HepG2 (cell line): ENCODE measurements at regions not wholly inside any gene's neighbourhood (a gene's known extent, or its start where the extent isn't known, plus 50 kb on each side); places are given as distances from the start of the nearest gene placed in this dataset.

Experiments used
- ATAC-seq: fragments of 200-7000 bp; cut with Tn5 transposase; 3 replicates; pipeline ENCODE4 v1.9.1; 2020; ENCODE audit warnings: mild to moderate bottlenecking, moderate library complexity
- BruUV-seq: library from RNA; stranded (reverse); fragments of 400-500 nt; replicated peaks from 2 replicates; lab custom pipeline; 2021; lab: Mats Ljungman, UMichigan
- CTCF ChIA-PET: fragments of 300-600 bp; formaldehyde crosslinking; extraction: SDS; loops from one replicate; lab custom pipeline; 2021; ENCODE audit warnings: low total read pairs, inconsistent platforms, low intra/inter-chr PET ratio; lab: Yijun Ruan, JAX
- POLR2A ChIA-PET: fragments of 350-600 bp; sonication (Branson Sonifier 250); formaldehyde crosslinking; loops from one replicate; lab custom pipeline; 2020; ENCODE audit warnings: antibody characterized with exemption, inconsistent platforms; lab: Yijun Ruan, JAX
- DNase-seq: peaks from one replicate; pipeline ENCODE4 v3.0.0-alpha.2; 2015; ENCODE audit warnings: low spot score
- FAIRE-seq: peaks from 3 replicates; lab custom pipeline; 2011; peaks lifted over from hg19 to GRCh38; lab: Jason Lieb, UNC
- H2AFZ ChIP-seq: one replicate; pipeline ENCODE4 v1.6.1; 2011; ENCODE audit warnings: low read length, inconsistent platforms
- H3K27ac ChIP-seq: fragments of 300-600 bp; 3 replicates; pipeline ENCODE4 v1.8.0; 2011; ENCODE audit warnings: mixed run types, mild to moderate bottlenecking, mixed read lengths, low read length, inconsistent platforms; ENCODE audit not compliant: insufficient read depth; ENCODE audit errors: extremely low read length
- H3K27me3 ChIP-seq, 2 experiments: fragments of 200-600 bp in 1 of 2; 2 replicates in 1 of 2; 3 replicates in 1 of 2; pipeline versions ENCODE4 v1.6.0 to v1.8.0; 2011; ENCODE audit warnings: low read length in 2 of 2, mild to moderate bottlenecking in 2 of 2, moderate library complexity in 2 of 2, inconsistent platforms in 1 of 2; ENCODE audit not compliant: insufficient read depth in 2 of 2, control insufficient read depth in 1 of 2
- H3K36me3 ChIP-seq, 2 experiments: fragments of 200-600 bp in 1 of 2; replicated peaks in 1 of 2; 2 replicates in 1 of 2; 3 replicates in 1 of 2; pipeline versions ENCODE4 v1.5.1 to v1.8.0; 2011; ENCODE audit warnings: low read length in 2 of 2, inconsistent platforms in 1 of 2; ENCODE audit not compliant: insufficient read depth in 2 of 2, control insufficient read depth in 1 of 2
- H3K4me1 ChIP-seq: 2 replicates; pipeline ENCODE4 v1.5.1; 2012; ENCODE audit warnings: low read length, inconsistent platforms; ENCODE audit not compliant: insufficient read depth
- H3K4me2 ChIP-seq: 2 replicates; pipeline ENCODE4 v1.6.0; 2011; ENCODE audit warnings: low read depth, low read length, inconsistent platforms
- H3K4me3 ChIP-seq, 3 experiments: fragments of 200-600 bp in 1 of 3; sonication (generic), shearing (Covaris generic) in 1 of 3; replicated peaks in 1 of 3; 2 replicates each; pipeline ENCODE4 v1.5.1; 2011 to 2016; ENCODE audit warnings: low read length in 3 of 3, inconsistent platforms in 2 of 3, low read depth in 2 of 3, mild to moderate bottlenecking in 2 of 3, control low read depth in 1 of 3, mixed read lengths in 1 of 3; ENCODE audit not compliant: insufficient read depth in 1 of 3
- H3K79me2 ChIP-seq: one replicate; pipeline ENCODE4 v1.6.1; 2011; ENCODE audit warnings: low read length, inconsistent platforms; ENCODE audit not compliant: insufficient read depth
- H3K9ac ChIP-seq: 2 replicates; pipeline ENCODE4 v1.6.0; 2011; ENCODE audit warnings: mild to moderate bottlenecking, low read depth, low read length, inconsistent platforms; ENCODE audit not compliant: insufficient read depth
- H3K9me3 ChIP-seq: 2 replicates; pipeline ENCODE4 v1.5.1; 2012; ENCODE audit warnings: mild to moderate bottlenecking, low read length
- H4K20me1 ChIP-seq: 2 replicates; pipeline ENCODE4 v1.6.0; 2011; ENCODE audit warnings: inconsistent platforms, mild to moderate bottlenecking, low read length, moderate library complexity; ENCODE audit not compliant: insufficient read depth
- ATF2 ChIP-seq: sonication (generic); formaldehyde crosslinking; IDR thresholded peaks from 2 replicates; pipeline ENCODE4 v1.4.0; 2020; ENCODE audit warnings: missing genetic modification reagents
- FOSL2 ChIP-seq: sonication (generic); formaldehyde crosslinking; IDR thresholded peaks from 2 replicates; pipeline ENCODE4 v1.4.0; 2020; ENCODE audit warnings: missing genetic modification reagents
- KLF6 ChIP-seq: IDR thresholded peaks from 2 replicates; pipeline ENCODE4 v1.8.0; 2016; ENCODE audit warnings: missing biosample characterization, missing genetic modification reagents
- MED13 ChIP-seq: sonication (generic); formaldehyde crosslinking; IDR thresholded peaks from 2 replicates; pipeline ENCODE4 v1.5.0; 2020; ENCODE audit warnings: missing genetic modification reagents
- PREB ChIP-seq: sonication (generic); formaldehyde crosslinking; IDR thresholded peaks from 2 replicates; pipeline ENCODE4 v1.4.0; 2020; ENCODE audit warnings: missing genetic modification reagents
- SRSF9 ChIP-seq: fragments of 200-400 bp; formaldehyde crosslinking; IDR thresholded peaks from 2 replicates; pipeline ENCODE4 v1.6.1; 2018; ENCODE audit warnings: borderline replicate concordance, mild to moderate bottlenecking, low read depth, low read length; ENCODE audit not compliant: insufficient read depth, poor library complexity, severe bottlenecking
- ZNF142 ChIP-seq: sonication (generic); formaldehyde crosslinking; IDR thresholded peaks from 2 replicates; pipeline ENCODE4 v1.4.0; 2020; ENCODE audit warnings: missing genetic modification reagents
- ZNF225 ChIP-seq: sonication (generic); formaldehyde crosslinking; IDR thresholded peaks from 2 replicates; pipeline ENCODE4 v1.4.0; 2020; ENCODE audit warnings: mild to moderate bottlenecking, missing genetic modification reagents
- ZNF563 ChIP-seq: sonication (generic); formaldehyde crosslinking; IDR thresholded peaks from 2 replicates; pipeline ENCODE4 v1.8.0; 2022; ENCODE audit warnings: mild to moderate bottlenecking, moderate library complexity, missing genetic modification reagents
- WGBS: methylation state at CpG from one replicate; pipeline ENCODE4 v1.1.6; 2017; ENCODE audit warnings: low lambda C conversion rate; 5-methylcytosine and 5-hydroxymethylcytosine counted together
- in situ Hi-C: cut with HindIII; loops from 2 replicates; pipeline ENCODE4 v1.10.0; 2017; ENCODE audit warnings: low pct_unique_long_range_greater_than_20kb; ENCODE audit not compliant: extremely low pct_ligation_motif_present
- intact Hi-C: fragments of 100-400 bp; cut with micrococcal nuclease; formaldehyde crosslinking; loops from one replicate; pipeline ENCODE4 v1.10.0; 2022; ENCODE audit not compliant: unreplicated experiment

GRCh38 chr11:31912808-31913207, 101.7 kb upstream of the PAX6 start (continued):
- TF ChIP-seq ZNF142 (CRISPR knock-in tag) = no peak
- no peak for TF ChIP-seq PREB (CRISPR knock-in tag)
- TF ChIP-seq, all 625 proteins: peak for 0

GRCh38 chr11:31910950-31911576, 99.9 kb upstream of the PAX6 start:
- ChIA-PET CTCF (no interaction called here), POLR2A (no interaction called here)
- in situ Hi-C loops = no loop called here
- Histone ChIP-seq H3K4me1 (no peaks in the 10 kb centered on the region), H3K27me3 (no peaks in the 10 kb centered on the region), H4K20me1 (no peaks in the 10 kb centered on the region), H3K9ac (no peak overlapping the region), H2AFZ (no peak overlapping the region), H3K36me3 (no peaks in the 10 kb centered on the region), H3K4me3 (no peak overlapping the region), H3K79me2 (no peaks in the 10 kb centered on the region), H3K9me3 (no peaks in the 10 kb centered on the region), H3K27ac (no peak overlapping the region), H3K4me2 (no peak overlapping the region)
- no TSS peak for BruUV-seq
- 36% methylated on average over 1 of the region's 1 CpG for WGBS
- ATAC-seq = no peak; the same call in 2 of the 3 replicates
- no peak for FAIRE-seq
- intact Hi-C loops = no loop called here
- no peak for TF ChIP-seq FOSL2
- no peak for TF ChIP-seq MED13
- TF ChIP-seq SRSF9 = peak; percentile 98
- no peak for TF ChIP-seq ZNF563 (CRISPR knock-in tag)
- TF ChIP-seq ATF2 (CRISPR knock-in tag) = no peak
- TF ChIP-seq KLF6 = no peak
- TF ChIP-seq ZNF225 (CRISPR knock-in tag) = no peak
- no peak for DNase-seq
